NB4 (cell line): ENCODE measurements at regions not wholly inside any gene's neighbourhood (a gene's known extent, or its start where the extent isn't known, plus 50 kb on each side); places are given as distances from the start of the nearest gene placed in this dataset.
A peak's percentile ranks its signal among the peaks of the same experiment; 100 is the strongest.

Source experiments
- DNase-seq: peaks from one replicate; pipeline ENCODE4 v3.0.0; 2010; ENCODE audit warnings: low read depth
- H3K4me3 ChIP-seq: one replicate; pipeline ENCODE4 v1.5.1; 2011; ENCODE audit warnings: mild to moderate bottlenecking, low read depth, low read length, moderate library complexity
- CTCF ChIP-seq: IDR thresholded peaks from one replicate; pipeline ENCODE4 v1.5.1; 2012; ENCODE audit warnings: low read depth, low read length
- MAX ChIP-seq: IDR thresholded peaks from 2 replicates; pipeline ENCODE4 v1.6.1; 2011; ENCODE audit warnings: low read depth, low read length
- MYC ChIP-seq: IDR thresholded peaks from 2 replicates; pipeline ENCODE4 v1.6.1; 2011; ENCODE audit warnings: low read depth, low read length
- POLR2A ChIP-seq: IDR thresholded peaks from 2 replicates; pipeline ENCODE4 v1.6.1; 2011; ENCODE audit warnings: mild to moderate bottlenecking; ENCODE audit not compliant: insufficient read length; ENCODE audit errors: extremely low read depth

- TF ChIP-seq MAX (no peak), POLR2A (no peak), MYC (no peak), CTCF (no peak)
- H3K4me3 ChIP-seq: no peak overlapping the region
- no peak for DNase-seq
Measured at GRCh38 chr2:234320066-234320465, 176.8 kb downstream of the ARL4C start.

GRCh38 chr2:234318361-234318760 is 178.5 kb downstream of the ARL4C start:
- no peak for DNase-seq
- H3K4me3 ChIP-seq: no peak overlapping the region
- no peak for TF ChIP-seq CTCF

- no peak for TF ChIP-seq POLR2A
- TF ChIP-seq MAX: no peak
- no peak for TF ChIP-seq CTCF
- no peak for TF ChIP-seq MYC
- no peak for DNase-seq
- no peak overlapping the region for H3K4me3 ChIP-seq
Measured at GRCh38 chr2:234313558-234313957, 183.3 kb downstream of the ARL4C start.

GRCh38 chr2:234310166-234310565 is 186.7 kb downstream of the ARL4C start:
- no peak overlapping the region for H3K4me3 ChIP-seq
- TF ChIP-seq POLR2A (no peak), MYC (no peak), CTCF (no peak), MAX (no peak)
- no peak for DNase-seq

GRCh38 chr2:234309431-234309830 is 187.4 kb downstream of the ARL4C start:
- no peak for DNase-seq
- no peak for TF ChIP-seq POLR2A
- TF ChIP-seq CTCF: no peak
- no peak for TF ChIP-seq MYC
- no peak for TF ChIP-seq MAX
- H3K4me3 ChIP-seq: no peak overlapping the region

GRCh38 chr2:234308813-234309195 is 188.1 kb downstream of the ARL4C start:
- TF ChIP-seq MAX: no peak
- TF ChIP-seq POLR2A: no peak
- no peak for TF ChIP-seq MYC
- TF ChIP-seq CTCF: no peak
- DNase-seq: peak; percentile 22
- H3K4me3 ChIP-seq: no peak overlapping the region
